GM21576 (cell line): ENCODE measurements at regions not wholly inside any gene's neighbourhood (a gene's known extent, or its start where the extent isn't known, plus 50 kb on each side); places are given as distances from the start of the nearest gene placed in this dataset.

Source experiments
- ATAC-seq: cut with Tn5 transposase; IDR thresholded peaks from one replicate; pipeline ENCODE4 v1.9.1; 2021; ENCODE audit warnings: mild to moderate bottlenecking, moderate library complexity; ENCODE audit not compliant: unreplicated experiment

DNA sequence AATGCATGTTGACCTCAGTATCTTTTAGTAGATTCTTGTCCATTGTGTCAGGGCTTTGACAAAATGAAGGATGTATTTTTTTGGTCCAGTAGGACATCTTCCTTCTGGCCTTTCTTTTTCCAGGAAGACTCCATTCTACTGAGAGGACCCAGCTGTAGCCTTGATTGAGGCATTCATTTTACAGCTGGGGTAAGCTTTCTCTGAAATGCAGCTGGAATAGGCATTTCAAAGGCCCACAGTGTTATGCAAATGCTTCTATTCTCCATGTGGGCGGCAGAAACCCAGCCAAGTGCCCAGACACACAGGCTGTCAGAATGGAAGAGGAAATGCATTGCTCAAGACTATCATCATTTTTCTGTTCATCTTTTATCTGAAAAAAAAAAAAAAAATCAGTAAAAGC lies 629.0 kb upstream of the CDH8 start:
- ATAC-seq = no peak

DNA sequence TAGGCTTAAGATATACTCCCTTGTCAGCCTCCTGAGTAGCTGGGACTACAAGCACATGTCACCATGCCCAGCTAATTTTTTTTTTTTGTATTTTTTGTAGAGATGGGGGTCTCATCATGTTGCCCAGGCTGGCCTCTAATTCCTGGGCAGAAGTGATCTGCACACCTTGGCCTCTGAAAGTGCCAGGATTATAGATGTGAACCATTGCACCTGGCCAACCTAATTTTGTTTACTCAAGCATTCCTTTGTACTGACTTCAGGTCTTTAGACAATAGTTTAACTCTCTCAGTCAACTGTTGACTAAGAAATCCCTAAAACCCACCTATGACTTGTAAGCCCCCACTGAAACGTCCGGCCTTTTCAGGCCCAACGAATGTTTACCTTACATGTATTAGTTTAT lies 628.3 kb upstream of the CDH8 start:
- ATAC-seq = no peak

DNA sequence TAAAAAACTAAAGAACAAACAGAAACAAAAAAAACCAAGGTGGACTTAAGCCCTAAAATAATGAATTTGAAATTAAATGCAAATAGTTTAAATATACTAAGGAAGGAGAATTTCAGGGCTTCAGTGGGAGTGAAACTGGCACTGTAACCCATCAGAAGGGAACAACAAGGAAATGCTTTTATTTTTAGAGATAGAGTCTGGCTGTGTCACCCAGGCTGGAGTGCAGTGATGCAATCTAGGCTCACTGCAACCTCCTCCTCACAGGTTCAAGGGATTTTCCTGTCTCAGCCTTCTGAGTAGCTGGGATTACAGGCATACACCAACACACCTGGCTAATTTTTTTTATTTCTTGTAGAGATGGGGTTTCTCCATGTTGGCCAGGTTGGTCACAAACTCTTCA lies 625.2 kb upstream of the CDH8 start:
- no peak for ATAC-seq

DNA sequence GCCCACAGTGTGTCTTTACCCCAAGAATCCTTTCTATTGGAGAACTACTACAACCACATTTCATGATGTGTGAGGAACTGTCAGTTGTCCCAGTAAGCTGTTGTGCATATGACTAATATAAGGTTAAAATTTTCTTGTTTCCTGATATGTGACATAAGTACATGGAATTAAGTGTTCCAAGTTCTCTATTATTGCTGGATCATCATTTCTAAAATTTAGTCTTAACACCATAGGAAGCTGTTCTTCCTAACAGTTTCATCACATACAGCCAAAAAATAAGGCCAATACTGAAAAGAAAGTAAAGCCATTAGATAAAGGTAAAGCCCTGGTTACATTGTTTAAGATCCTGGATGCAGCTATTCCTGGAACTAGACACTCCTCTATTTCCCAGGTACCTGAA lies 620.9 kb upstream of the CDH8 start:
- ATAC-seq = no peak

DNA sequence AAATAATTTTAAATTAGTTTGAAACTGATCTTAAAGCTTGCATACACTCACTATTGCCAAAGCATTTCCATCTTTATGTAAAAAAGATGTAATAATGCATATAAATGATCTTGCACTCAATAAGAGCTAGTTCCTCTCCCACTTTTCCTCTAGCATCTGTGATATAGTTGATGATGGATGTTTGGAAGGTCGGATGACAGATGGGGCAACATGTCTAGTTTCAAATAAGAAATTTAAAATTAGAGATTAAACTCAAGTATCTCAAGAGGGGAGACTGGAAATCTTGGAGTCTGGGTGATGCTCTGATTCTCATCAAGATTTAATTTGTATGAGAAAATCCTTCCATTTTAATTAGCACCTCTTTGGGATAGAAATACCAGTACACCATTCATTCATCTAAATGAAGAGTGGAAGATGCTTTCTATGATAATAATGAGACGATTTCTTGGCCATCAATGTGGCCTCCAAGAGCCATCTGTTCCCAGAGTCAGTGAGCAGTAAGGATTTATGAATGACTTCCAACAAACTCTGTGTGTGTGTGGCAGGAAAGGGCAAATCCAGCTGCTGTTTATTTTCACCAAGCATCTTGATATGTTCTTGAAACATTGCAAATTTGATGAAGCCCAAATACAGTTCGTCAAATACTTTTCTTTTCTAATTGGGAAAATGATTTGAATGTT lies 616.3 kb upstream of the CDH8 start:
- no peak for ATAC-seq

DNA sequence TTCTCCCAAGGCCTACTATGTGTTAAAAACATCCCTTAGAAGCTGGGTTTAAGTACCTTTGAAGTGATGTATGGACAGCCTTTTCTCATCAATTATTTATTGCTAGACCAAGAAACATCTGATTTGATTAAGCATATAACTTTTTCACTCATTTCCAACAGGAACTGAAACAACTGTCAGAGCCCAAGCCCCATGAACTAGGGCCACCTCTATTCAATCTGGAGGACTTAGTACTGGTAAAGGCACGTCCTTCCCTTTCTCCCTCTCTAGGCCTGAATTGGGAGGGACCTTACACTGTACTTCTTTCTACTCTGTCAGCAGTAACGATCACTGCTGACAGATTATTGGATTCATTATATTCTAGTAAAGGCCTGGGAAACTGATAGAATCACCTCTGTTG lies 612.0 kb upstream of the CDH8 start:
- ATAC-seq = no peak

DNA sequence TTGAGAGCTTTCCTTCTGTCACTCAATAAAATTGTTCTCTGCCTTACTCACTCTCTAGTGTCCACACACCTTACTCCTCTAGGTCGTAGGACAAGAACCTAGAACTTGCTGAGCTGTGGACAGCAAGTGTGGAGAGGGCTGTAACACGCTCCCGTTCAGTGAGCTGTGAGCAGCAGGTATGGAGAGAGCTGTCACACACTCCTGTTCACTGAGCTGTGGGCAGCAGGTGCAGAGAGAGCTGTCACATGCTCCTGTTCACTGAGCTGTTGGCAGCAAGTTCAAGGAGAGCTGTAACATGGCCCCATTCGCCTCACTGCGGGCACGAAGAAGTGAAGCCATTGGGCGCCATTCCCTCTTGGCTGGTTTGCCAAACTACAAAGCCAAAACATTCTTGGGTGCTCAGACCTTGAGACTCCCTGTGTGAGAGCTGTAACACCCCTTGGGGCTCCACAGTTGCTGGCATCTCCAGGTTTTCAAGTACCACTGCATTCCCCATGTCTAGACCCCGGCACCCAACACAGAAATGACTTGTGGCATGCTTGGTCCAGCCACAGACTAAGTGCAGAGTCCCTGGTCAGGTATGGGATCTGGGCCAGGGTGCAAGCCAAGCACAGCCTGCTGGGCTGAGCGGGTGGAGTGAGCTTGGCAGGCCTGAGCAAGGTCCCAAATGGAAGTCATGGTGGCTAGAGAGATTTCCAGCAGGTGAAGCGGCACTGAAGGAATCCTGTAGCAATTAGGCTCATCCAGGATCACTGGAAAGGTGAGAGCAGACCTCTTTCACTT lies 608.0 kb upstream of the CDH8 start:
- no peak for ATAC-seq

DNA sequence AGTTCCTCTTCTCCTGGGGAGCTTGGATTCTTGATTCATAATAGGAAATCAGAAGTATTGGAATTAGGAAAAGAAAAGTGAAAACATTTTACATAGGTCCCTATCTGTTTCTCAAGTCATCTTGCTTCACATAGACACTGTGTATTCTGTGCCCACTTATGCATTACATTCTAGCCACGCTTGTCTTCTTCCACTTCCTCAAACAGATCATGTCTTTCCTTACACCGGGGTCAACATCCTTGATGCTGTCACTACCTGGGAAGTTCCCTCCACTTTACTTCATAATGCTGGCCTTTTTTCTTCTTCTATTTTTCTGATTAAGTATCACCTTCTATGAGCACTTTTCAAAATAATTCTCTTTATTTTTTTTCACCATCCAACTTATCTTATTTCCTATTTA lies 606.4 kb upstream of the CDH8 start:
- ATAC-seq = no peak

DNA sequence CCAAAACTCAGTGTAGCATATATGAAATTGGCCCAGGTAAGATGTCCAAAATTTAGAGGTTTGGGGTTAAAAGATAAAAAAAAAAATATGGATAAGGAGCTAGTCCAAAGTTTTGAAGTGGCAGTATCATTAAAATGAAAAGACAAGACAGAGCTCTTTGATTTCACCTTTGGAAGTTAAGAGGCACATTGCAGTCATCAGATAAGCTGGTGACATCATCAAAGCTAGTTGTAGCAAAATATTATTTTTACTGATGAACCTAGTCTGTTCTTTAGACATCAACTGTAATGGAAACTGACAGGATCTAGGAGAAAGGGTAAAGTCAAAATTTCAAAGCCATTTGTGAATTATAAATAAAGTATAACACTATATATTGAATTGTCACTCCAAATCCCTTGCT lies 603.7 kb upstream of the CDH8 start:
- ATAC-seq = no peak

DNA sequence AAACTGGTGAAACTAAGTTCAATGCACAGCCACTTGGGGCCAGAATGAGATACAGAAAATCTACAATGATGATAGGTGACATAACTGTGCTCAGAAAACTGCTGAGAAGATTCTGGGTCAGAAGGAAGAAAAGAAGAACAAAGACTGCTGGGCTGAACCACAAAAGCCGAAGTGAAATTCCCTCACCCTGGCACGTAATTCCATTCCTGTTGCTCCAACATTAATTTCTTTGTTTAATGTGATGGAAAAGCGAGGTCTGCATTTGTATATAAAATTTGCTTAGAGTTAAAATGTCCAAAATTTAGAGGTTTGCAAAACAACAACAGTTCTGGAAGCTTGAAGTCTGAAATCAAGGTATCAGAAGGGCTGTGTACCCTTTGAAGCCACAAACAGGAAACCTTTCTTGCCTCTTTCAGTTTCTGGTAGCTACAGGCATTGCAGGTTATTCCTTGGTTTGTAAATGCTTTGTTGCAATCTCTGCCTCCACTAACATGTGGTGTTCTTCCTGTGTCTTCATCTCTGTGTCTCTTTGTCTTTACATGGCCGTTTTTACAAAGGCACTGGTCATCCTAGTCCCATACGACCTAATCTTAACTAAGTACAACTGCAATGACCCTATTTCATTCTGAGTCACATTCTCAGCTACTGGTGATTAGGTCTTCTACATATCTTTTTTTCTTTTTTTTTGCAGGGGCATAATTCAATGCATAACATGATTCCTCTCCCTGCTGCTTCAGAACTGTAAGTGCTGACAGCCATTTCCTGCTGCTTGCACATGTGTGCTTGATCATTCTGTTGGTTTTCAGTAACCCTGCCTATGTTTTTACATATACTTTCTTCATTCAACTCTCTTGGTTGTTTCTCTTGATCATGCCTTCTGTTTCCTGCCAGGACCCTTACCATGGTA lies 603.0 kb upstream of the CDH8 start:
- peak; percentile 78 for ATAC-seq

DNA sequence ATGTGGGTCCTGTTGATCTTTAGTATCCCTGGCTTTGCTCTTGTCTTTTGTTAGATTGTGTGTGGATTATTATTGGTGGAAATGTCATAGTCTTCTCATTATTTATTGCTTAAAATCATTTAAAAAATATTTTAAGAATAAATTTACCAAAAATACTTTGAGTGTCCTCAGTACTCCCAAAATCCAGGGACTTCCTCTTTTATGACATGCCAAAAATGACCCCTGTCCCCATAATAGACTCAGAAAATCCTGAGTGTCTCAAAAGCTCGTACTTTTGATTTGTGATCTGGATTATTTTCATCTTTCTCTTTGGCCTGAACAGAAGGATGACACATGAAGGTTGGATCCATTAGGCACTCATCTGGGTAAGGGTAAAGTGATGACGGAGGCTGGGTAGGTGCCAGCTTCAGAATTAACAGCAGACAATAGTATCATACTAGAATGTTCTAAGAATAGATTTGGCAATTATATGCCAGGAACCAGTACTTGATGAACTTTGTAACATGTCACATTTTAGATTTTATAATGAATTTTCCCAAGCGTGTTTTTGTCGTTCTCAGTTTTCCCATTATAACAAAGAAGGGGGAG lies 602.2 kb upstream of the CDH8 start:
- no peak for ATAC-seq

DNA sequence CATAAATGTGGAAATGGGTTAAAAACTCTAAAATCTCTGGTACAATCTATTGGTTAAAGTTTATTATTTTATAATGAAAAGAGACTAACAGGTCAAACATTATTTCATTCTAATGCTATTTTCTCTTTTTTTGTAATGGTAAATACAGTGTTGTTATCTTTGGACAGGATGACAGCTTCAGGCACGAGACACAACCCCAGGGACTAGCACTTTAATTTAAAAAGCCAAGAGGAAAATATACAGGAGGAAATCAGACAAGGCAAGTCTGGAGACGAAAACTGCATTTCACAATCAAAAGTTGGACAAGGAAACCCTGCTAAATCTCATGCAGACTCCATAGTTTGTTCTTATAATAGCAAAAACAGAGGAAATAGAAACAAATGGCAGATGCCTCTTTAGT lies 589.1 kb upstream of the CDH8 start:
- no peak for ATAC-seq

DNA sequence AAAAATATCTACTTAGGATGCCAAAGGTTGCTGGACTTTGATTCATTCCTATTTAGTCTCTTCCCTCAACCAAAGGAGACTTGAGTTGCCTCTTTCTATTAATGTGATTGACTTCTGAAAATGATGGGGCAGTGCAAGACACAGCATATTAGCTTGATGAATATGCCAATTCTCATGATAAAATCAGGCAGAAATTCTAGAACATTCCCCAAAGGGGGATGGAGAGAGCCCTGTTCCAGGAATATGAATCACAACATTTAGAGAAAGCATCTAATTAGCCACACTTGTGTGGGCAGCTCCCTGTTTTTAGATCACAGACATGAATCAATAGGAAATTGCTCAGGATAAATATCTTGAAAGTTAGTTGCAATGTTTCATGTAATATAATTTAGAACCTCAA lies 584.0 kb upstream of the CDH8 start:
- ATAC-seq = no peak

DNA sequence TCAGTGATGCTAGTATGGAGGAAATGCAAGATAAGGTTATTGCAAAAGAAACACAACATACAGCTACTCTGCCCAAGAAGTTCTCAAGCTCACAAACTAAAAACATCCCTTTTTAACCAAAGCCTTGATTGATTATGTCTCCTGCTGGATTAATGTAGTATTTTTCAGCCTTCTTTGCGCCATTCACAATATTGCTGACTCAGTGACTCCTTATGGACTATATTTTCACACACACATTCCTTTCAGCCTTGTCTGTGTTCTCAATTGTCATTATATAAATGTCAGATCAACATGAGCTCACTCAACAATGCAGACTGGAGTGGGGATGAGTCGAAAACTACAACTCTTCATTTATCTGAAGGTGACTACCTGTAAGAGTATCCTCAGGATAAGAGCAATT lies 579.3 kb upstream of the CDH8 start:
- ATAC-seq = no peak

DNA sequence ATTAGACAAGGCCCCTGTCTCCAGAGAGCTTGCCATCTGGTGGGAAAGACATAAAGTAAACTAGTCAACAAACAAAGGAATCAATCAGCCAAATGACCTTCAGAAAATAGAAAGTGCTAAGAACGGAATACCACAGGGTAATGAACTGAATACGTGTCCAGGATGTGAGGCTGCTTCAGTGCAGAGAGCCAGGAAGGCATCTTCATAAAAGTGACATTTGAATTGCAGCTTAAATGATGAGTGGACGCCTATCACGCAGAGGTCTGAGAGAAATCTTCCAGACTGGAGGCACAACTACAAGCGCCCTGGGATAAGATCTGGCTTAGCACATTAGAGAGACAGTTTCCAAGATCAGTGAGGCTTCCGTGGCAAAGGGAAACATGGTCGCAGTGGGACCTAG lies 574.1 kb upstream of the CDH8 start:
- no peak for ATAC-seq

DNA sequence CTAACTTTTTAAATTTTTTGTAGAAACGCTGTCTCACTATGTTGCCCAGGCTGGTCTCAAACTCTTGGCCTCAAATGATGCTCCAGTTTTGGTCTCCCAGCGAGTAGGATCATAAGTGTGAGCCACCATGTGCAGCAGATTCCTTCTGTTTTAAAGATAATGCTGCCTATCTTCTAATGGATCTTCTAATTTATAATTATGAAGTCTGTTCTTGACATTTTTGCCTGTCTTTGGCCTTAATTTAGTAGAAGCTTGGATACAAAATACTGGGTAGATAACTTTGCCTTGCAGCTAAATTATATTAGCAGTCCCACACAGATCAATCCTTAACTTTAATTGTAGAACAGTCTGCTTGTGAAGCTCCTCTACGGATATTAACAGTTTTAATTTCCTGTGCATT lies 566.6 kb upstream of the CDH8 start:
- no peak for ATAC-seq

DNA sequence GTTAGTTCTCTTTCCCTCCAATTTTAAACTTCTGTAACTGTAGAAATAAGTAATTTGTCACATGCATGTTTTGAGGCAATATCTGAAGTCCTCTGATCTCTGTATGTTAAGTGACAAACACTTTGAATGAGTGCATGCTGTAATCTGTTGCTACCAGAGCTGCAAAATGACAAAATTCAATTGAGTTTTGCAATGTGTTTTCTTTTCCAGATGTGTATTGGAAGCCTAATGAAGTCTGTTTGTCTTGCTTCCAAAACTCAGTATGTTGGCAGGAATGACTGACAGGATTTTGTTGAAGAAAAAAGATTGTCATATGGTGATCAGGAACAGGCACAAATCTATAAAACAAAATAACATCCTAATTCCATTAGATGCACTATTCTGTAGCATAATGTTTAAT lies 561.6 kb upstream of the CDH8 start:
- no peak for ATAC-seq

DNA sequence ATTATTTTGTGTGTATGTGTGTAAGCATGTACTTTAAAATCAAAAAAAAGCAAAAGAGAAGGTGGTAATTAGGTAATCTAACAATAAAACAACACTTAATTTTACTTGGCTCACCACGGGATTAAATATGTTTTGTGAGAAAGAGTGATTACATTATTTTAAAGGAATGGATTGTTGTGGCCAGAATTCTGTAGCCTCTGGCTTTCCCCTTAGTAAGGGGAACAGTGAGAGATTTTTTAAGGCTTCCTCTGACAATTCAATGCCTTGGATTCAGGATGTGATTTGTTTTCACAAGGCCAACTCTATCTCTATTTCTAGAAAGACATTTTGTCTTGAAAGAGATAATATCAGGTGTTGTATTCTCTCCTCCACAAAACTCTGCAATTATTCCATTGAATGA lies 560.3 kb upstream of the CDH8 start:
- no peak for ATAC-seq

DNA sequence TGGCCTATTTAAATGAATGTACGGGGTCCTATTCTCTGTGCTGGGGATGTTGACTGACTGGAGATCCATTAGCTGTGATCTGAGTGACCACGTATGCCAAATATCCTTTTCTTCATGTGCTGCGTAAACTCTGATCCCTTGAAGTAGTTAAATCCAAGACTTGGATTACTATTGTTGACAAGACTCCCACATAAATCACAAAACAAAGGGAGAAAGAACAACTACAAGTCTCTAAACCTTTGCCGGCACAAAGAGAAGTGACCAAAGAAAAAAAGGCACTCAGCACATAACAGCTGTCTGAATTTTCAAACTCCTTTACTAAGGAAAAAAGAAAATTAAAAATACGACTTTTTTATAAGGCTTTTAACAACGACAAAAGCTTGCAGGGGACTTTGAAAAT lies 559.9 kb upstream of the CDH8 start:
- ATAC-seq = no peak

DNA sequence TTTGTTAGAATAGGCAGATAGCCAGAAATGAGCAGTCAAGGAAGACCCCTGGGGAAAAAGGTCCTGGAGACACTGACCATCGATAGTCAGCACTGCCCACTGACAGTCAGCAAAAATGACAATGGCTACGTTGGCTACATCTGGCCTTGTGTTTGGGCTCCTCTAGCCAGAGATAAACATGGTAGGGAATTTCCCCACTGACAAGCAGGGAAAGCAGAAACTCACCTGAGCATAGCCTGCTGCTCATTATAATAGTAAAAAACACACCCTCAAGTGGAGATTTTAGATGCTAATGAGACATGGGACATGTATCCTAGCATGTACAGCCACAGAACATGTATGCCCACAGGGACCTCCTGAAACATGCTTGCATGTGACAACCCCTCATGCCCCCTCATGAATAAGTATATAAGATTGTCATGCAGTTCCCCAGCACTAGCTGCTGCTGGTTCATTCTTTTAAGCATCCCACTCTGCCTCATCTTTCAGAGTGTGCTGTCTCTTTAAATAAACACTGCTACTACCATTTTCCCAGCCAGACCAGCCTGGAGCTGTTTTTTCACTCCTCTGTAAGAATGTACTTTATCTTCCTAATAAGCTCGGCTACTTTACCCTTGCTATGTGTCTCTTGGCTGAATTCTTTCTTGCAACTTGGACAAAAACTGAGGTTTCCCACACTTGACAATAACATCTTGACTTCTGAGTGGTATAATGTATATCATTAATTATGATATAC lies 550.1 kb upstream of the CDH8 start:
- no peak for ATAC-seq

DNA sequence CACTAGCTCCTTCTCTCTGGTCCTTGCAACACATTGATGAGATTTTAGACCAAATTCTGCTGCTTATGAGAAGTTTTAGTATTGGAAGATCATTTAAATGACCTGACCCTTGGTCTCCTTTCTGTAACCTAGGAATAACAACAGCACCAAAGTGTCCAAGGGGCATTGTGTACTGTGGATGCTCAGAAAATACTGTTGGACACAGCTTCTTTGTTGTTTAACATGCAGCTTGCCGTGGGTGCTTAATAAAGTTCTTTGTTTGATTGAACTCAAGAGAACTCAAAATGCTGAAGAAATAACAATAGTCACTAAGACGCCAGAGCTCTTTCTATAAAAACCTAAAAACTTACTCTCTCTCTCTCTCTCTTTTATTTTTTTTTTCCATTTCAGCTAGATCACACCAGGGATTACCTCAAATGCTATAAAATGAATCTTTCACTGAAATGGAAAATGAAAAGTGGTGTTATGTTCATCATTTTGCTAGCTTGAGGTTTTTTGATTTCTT lies 548.9 kb upstream of the CDH8 start:
- ATAC-seq = no peak
